NT2/D1 (cell line): ENCODE measurements at regions not wholly inside any gene's neighbourhood (a gene's known extent, or its start where the extent isn't known, plus 50 kb on each side); places are given as distances from the start of the nearest gene placed in this dataset.

Experiments used
- SUZ12 ChIP-seq: IDR thresholded peaks from 2 replicates; pipeline ENCODE4 v1.6.1; 2011; ENCODE audit not compliant: insufficient read length, insufficient read depth; ENCODE audit errors: extremely low read depth
- YY1 ChIP-seq: IDR thresholded peaks from 2 replicates; pipeline ENCODE4 v1.6.1; 2011; ENCODE audit not compliant: insufficient read length, insufficient read depth
- ZNF274 ChIP-seq: IDR thresholded peaks from 2 replicates; pipeline ENCODE4 v1.6.1; 2011; ENCODE audit warnings: mild to moderate bottlenecking, low read depth, low read length

DNA sequence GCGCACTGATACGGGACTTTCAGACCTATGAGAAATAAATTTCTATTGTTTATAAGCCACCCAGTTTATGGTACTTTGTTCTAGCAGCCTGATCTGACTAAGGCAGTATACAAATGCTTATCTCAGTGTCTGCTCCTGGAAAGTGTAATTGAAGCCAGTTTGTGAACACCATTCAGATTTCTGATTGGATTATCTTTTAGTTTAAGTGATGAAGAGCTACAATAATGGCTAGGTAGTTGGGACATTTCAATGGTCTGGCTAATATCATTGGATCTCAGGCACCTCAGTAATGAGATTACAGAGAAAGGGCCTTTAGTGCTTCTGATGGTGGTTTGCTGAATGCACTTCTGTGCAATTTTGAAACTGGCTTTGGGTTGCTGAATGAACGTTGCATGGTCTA is 133.5 kb downstream of the PSAT1 start:
- TF ChIP-seq ZNF274 (no peak), SUZ12 (no peak), YY1 (no peak)
